ENCODE measurements at regions not wholly inside any gene's neighbourhood (a gene's known extent, or its start where the extent isn't known, plus 50 kb on each side); places are given as distances from the start of the nearest gene placed in this dataset.

DNA sequence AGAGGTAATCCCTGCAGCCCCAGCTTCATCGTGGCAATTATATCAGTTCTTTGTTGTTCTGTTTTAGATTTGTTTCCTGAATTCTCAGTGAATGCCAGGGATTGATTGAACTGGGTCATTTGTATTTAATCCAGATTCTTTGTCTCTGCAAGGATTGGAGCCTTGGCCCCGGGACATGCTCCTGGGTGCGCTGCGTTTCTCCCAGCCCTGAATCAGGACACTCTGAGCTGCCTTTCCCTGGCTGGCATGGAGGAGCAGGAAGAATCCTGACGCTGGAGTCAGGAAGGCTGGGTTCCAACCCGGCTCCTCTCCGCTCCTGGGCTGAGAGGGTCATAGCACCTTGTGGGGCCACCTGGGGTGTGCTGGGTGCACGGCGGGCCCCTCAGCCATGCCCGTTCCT is 545.6 kb downstream of the QKI start:
- in situ Hi-C loops (cut with MboI; ENCODE audit: low pct_unique_long_range_greater_than_20kb in 2 of 9, low sequenced_read_pairs in 9 of 9, unreplicated experiment in 9 of 9): loop anchor here in 2 of 9 experiments (25.0 kb wide), 2 partner anchors 498 to 523 kb away; no protein-coding TSS in a partner anchor
- Histone ChIP-seq H3K4me3 (no peak overlapping the region), H3K4me1 (replicated peaks in 1 of 2) (peaks cover 33 to 39% of the 10 kb centered on the region in 2 donors), H3K27ac (no peak overlapping the region)
- WGBS, 10 experiments: 80 to 94% (median 86%) methylated on average over 3 to 5 of the region's 10 CpGs; no CpG with 5 or more reads in 6 of the 10 experiments
- no peak for ATAC-seq (replicated peaks in 6 of 8)

DNA sequence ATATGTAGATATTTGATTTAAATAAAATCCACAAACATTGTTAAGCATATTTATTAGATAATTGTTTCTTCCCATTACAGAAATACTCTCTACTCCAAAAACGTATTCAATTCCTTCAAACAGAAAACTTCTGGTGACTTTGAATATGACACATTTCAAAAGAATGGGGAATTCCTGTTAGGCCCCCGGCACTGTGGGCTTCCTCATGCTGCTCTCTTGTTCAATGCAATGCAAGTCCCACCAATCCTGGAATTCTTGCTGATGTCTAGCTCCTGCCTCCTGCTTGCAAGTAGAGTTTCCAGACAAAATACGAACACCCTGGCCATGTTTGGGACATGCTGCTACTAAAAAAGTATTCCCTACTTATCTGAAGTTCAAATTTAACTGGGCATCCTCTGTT is 544.1 kb downstream of the QKI start:
- peak in 1 of 8 experiments; percentile 80 for ATAC-seq (replicated peaks in 6 of 8)
- WGBS, 10 experiments: 0 to 100% (median 43%) methylated on average over 1 to 3 of the region's 3 CpGs; no CpG with 5 or more reads in 1 of the 10 experiments
- peaks cover 28 to 32% of the 10 kb centered on the region in 2 donors for H3K4me1 ChIP-seq (replicated peaks in 1 of 2)
- H3K27ac ChIP-seq: no peak overlapping the region
- in situ Hi-C loops (cut with MboI; ENCODE audit: low pct_unique_long_range_greater_than_20kb in 2 of 9, low sequenced_read_pairs in 9 of 9, unreplicated experiment in 9 of 9): loop anchor here in 3 of 9 experiments (10.0 to 25.0 kb wide), 3 partner anchors 496 to 534 kb away; no protein-coding TSS in a partner anchor
- H3K4me3 ChIP-seq: no peak overlapping the region

DNA sequence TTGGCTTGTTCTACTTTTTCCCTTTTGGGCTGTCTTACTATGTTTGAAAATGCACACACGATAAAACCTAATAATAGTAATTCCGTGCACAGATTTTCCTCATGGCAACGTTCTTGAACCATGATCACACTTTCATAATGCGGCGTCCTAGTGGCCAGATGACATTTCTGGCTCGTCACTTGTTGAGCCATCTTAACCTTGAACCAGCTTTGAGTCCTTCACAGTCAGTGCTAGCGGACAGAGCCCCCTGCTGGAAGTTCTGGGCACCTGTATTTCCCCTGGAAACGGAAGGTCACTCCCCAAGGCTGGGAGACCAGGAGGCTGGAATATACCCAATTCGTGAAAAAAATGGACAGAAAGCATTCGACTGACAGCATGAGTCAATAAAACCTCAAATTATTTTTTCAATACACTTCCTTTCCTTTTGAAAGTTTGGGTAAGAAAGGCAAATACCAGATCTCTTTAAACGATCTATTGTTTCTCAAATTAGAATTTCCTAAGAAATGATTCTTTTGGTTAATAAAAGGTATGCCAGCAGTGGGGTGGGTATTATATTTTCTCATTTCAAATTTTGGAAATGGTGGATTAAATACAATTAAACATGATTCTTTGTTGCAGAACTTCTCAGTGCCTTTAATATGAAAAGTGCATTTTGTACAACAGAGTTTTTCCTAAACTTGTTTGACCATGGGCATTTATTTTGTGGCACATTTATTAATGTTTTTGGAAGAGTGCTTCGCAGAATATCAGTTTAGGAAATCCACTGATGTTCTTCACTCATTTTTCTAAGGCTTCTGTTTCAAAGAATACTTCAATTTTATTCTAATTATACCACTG is 542.3 kb downstream of the QKI start:
- ATAC-seq (replicated peaks in 6 of 8): peak in 5 of 8 experiments; percentile 46 to 85 (median 60)
- in situ Hi-C loops (cut with MboI; ENCODE audit: low pct_unique_long_range_greater_than_20kb in 2 of 9, low sequenced_read_pairs in 9 of 9, unreplicated experiment in 9 of 9): loop anchor here in 3 of 9 experiments (10.0 to 25.0 kb wide), 3 partner anchors 494 to 532 kb away; no protein-coding TSS in a partner anchor
- no peak overlapping the region for H3K4me3 ChIP-seq
- H3K27ac ChIP-seq: no peak overlapping the region
- peaks cover 15 to 28% of the 10 kb centered on the region in 2 donors for H3K4me1 ChIP-seq (replicated peaks in 1 of 2)
- 8 to 82% (median 38%) methylated on average over 5 to 12 of the region's 12 CpGs; no CpG with 5 or more reads in 1 of the 10 experiments for WGBS, 10 experiments

DNA sequence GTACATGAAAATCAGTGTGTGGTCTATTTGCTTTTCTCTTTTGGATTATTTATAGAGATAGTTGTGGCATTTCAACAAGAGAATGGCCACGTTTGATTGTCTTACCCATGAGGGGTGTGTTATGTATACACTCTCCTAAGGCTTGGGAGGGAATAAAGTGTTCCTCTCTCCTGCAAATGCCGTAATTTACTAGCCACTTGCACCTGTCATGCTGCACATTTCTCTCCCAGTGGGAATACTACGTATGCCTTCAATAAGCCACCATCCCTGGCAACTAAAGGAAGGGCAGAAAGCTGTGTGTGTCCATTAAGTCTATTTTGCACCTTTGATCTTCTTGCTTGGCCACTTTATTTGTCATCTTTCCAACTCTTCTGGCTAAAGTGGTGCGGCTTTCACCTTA is 541.2 kb downstream of the QKI start:
- in situ Hi-C loops (cut with MboI; ENCODE audit: low pct_unique_long_range_greater_than_20kb in 2 of 9, low sequenced_read_pairs in 9 of 9, unreplicated experiment in 9 of 9): loop anchor here in 3 of 9 experiments (10.0 to 25.0 kb wide), 3 partner anchors 493 to 531 kb away; no protein-coding TSS in a partner anchor
- 40 to 100% (median 76%) methylated on average over 1 to 4 of the region's 4 CpGs for WGBS, 10 experiments
- H3K4me3 ChIP-seq: no peak overlapping the region
- H3K4me1 ChIP-seq (replicated peaks in 1 of 2): peaks cover 15 to 28% of the 10 kb centered on the region in 2 donors
- ATAC-seq (replicated peaks in 6 of 8): peak in 5 of 8 experiments; percentile 54 to 84 (median 63)
- H3K27ac ChIP-seq: no peak overlapping the region

DNA sequence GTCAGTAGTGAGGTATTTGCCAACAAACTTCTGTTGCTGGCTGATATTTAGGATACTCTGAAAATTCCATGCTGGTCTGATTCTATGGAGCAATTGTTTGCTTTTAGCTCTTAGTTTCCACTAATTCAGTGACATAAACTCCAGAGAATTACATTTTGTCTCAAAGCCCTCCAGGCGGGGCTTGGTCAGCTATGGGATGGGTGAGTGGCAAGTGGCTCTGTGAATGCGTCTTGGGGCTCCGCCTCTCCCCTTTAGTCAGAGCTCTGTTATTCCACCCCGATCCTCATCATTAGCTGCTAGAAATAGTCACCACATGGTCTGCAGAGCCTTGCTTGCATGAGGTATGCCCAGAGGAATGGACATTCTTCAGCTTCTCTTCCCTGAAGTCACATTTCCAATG is 540.6 kb downstream of the QKI start:
- peaks cover 15 to 28% of the 10 kb centered on the region in 2 donors for H3K4me1 ChIP-seq (replicated peaks in 1 of 2)
- in situ Hi-C loops (cut with MboI; ENCODE audit: low pct_unique_long_range_greater_than_20kb in 2 of 9, low sequenced_read_pairs in 9 of 9, unreplicated experiment in 9 of 9): loop anchor here in 3 of 9 experiments (10.0 to 25.0 kb wide), 3 partner anchors 493 to 530 kb away; no protein-coding TSS in a partner anchor

DNA sequence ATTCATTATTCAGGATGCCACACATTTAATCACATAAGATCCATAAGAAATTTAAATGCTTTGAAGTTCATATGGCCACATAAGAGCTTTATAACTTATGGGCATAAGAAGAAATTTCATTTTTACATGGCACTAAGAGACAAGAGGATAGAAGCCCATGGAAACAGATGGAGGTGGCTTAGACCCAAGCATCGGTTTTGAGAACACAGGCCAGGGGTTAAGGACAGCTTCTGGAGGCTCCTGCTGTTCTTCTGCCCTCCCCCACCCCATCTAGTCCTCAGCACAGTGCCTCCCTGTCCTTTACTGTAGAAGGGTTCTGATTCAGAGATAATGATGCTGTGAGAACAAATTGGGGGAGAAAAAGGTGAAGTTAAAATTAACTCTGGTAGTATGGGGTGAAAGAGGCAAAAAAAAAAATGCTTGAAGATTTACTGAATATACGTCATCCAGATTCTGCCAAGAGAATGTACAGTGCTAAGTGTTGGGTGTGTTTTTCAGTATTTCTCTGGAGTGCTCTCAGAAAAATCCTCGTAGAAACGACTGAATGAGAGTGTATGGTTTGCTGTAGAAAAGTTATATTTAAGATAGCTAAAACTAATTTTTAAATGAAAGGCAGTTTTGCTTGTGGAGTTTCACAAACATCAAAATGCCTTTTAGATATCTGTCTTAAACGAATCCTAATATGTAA is 539.7 kb downstream of the QKI start:
- WGBS, 10 experiments: 61 to 94% (median 83%) methylated on average over 1 to 5 of the region's 5 CpGs
- in situ Hi-C loops (cut with MboI; ENCODE audit: low pct_unique_long_range_greater_than_20kb in 2 of 9, low sequenced_read_pairs in 9 of 9, unreplicated experiment in 9 of 9): loop anchor here in 3 of 9 experiments (10.0 to 25.0 kb wide), 3 partner anchors 492 to 529 kb away; no protein-coding TSS in a partner anchor
- Histone ChIP-seq H3K27ac (no peak overlapping the region), H3K4me1 (replicated peaks in 1 of 2) (peaks cover 15 to 28% of the 10 kb centered on the region in 2 donors), H3K4me3 (no peak overlapping the region)
- ATAC-seq (replicated peaks in 6 of 8): no peak

More for the DNA sequence above, 540.6 kb downstream of the QKI start:
- peak; percentile 39 to 97 (median 68) for ATAC-seq (replicated peaks in 6 of 8)
- WGBS, 10 experiments: 82 to 100% (median 89%) methylated on average over 1 to 4 of the region's 4 CpGs; no CpG with 5 or more reads in 6 of the 10 experiments
- no peak overlapping the region for H3K4me3 ChIP-seq
- H3K27ac ChIP-seq: no peak overlapping the region

DNA sequence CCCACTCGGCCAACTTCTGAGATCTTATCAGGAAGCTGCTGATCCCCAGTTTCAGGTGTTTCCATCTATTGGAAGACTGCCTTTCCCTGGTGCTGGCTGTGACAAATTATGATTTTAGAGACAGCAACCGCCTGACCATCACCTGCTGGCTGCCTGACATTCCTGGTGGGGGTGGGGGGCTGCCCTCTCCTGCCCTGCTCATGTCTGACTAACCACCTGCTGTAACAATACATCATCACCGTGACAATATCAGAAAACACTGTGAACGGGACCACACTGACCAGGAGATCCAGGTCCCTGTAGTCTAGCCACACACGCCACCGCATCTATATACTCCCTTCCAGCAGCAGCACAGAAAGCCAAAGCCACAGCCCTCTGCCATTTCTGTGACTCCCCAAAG is 537.5 kb downstream of the QKI start:
- H3K27ac ChIP-seq: no peak overlapping the region
- ATAC-seq (replicated peaks in 6 of 8): peak in 5 of 8 experiments; percentile 38 to 88 (median 52)
- WGBS, 10 experiments: 67 to 100% (median 100%) methylated on average over 1 to 5 of the region's 6 CpGs; no CpG with 5 or more reads in 3 of the 10 experiments
- in situ Hi-C loops (cut with MboI; ENCODE audit: low pct_unique_long_range_greater_than_20kb in 2 of 9, low sequenced_read_pairs in 9 of 9, unreplicated experiment in 9 of 9): loop anchor here in 3 of 9 experiments (10.0 to 25.0 kb wide), 3 partner anchors 490 to 527 kb away; no protein-coding TSS in a partner anchor
- peaks cover 14 to 27% of the 10 kb centered on the region in 2 donors for H3K4me1 ChIP-seq (replicated peaks in 1 of 2)
- no peak overlapping the region for H3K4me3 ChIP-seq

DNA sequence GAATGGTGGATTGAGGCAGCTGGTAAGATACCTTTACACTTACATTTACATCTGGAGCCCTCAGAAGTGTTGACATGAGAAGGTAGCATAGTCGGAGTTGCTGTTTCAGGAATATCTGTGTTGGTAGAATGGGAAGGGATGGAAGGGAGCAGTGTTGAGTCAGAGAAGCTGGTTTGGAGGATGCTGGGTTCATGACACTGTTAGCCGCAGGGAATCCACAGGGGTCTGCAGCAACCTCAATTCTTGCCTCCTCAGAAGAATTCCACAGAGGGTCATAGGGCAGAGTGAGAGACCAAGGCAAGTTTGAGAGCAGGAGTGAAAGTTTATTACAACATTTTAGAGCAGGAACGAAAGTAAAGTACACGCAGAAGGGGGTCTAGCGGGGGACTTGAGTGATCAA is 536.8 kb downstream of the QKI start:
- in situ Hi-C loops (cut with MboI; ENCODE audit: low pct_unique_long_range_greater_than_20kb in 2 of 9, low sequenced_read_pairs in 9 of 9, unreplicated experiment in 9 of 9): loop anchor here in 3 of 9 experiments (10.0 to 25.0 kb wide), 3 partner anchors 489 to 527 kb away; no protein-coding TSS in a partner anchor
- ATAC-seq (replicated peaks in 6 of 8): no peak
- no peak overlapping the region for H3K27ac ChIP-seq
- H3K4me1 ChIP-seq (replicated peaks in 1 of 2): peaks cover 20 to 32% of the 10 kb centered on the region in 2 donors
- 94 to 100% (median 100%) methylated on average over 1 to 4 of the region's 5 CpGs; no CpG with 5 or more reads in 3 of the 10 experiments for WGBS, 10 experiments
- no peak overlapping the region for H3K4me3 ChIP-seq

DNA sequence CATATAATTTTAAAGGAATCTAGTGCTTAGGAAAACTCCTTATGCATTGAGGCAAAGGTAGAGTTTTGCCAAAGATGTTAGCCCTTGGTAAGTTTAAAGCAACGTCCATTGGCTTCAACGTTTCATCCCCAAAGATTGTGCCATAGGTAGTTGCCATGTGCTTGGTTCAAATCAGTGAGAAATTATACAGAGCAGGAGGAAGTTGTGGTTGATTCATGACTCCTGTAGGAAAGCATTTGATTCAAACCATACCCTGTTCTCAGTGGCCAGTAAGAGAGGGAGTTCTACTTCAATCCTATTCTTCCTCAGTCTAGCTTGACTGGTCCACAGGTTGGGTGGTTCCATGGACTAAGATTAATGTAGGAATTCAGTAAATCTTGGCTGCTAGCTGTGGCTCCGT is 535.6 kb downstream of the QKI start:
- no peak overlapping the region for H3K27ac ChIP-seq
- 62 to 100% (median 87%) methylated on average over 2 to 3 of the region's 3 CpGs; no CpG with 5 or more reads in 2 of the 10 experiments for WGBS, 10 experiments
- in situ Hi-C loops (cut with MboI; ENCODE audit: low pct_unique_long_range_greater_than_20kb in 2 of 9, low sequenced_read_pairs in 9 of 9, unreplicated experiment in 9 of 9): loop anchor here in 3 of 9 experiments (10.0 to 25.0 kb wide), 3 partner anchors 488 to 525 kb away; no protein-coding TSS in a partner anchor

DNA sequence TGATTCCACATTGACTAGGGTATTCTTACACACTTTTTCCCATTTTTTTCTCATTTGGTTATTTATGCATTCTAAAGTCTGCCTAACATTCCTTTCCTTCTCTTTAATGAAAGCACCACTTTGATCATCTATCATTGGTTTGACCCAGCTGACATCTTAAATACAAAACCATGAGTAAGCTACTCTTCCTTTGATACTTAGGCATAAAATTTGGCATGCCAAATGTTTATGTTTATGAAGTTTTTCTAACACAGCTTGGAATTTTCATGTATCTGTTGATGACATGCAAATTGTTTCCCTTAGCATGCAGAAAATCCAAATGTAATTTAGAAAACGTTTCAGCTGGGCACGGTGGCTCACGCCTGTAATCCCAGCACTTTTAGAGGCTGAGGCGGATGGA is 534.9 kb downstream of the QKI start:
- WGBS, 10 experiments: 20 to 100% (median 75%) methylated on average over 1 to 4 of the region's 4 CpGs; no CpG with 5 or more reads in 2 of the 10 experiments
- peak in 3 of 8 experiments; percentile 84 to 86 (median 84) for ATAC-seq (replicated peaks in 6 of 8)
- H3K4me3 ChIP-seq: no peak overlapping the region
- H3K27ac ChIP-seq: no peak overlapping the region
- peaks cover 30 to 35% of the 10 kb centered on the region in 2 donors for H3K4me1 ChIP-seq (replicated peaks in 1 of 2)
- in situ Hi-C loops (cut with MboI; ENCODE audit: low pct_unique_long_range_greater_than_20kb in 2 of 9, low sequenced_read_pairs in 9 of 9, unreplicated experiment in 9 of 9): no loop called here

More for the DNA sequence above, 535.6 kb downstream of the QKI start:
- ATAC-seq (replicated peaks in 6 of 8): no peak
- H3K4me1 ChIP-seq (replicated peaks in 1 of 2): peaks cover 23 to 34% of the 10 kb centered on the region in 2 donors
- H3K4me3 ChIP-seq: no peak overlapping the region

DNA sequence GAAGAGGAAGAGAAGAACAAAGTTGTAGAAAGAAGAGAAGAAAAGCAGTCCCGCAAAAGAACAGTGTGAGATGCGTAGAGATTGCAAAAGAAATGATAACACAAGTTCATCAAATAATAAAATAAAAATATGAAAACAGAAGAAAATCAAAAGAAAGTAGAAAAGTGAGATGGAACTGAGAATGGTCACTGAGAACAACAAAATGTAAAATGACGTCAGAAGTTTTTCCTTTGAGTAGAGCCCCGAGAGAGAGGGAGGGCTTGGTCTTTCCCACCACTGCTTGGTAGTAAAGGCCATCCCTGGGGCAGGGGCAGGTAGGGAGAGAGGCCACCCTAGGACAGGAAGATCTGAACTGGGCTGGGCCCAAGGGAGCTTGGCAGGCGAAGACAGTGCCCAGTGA is 533.7 kb downstream of the QKI start:
- Histone ChIP-seq H3K4me1 (replicated peaks in 1 of 2) (peaks cover 41 to 42% of the 10 kb centered on the region in 2 donors), H3K27ac (no peak overlapping the region), H3K4me3 (no peak overlapping the region)
- ATAC-seq (replicated peaks in 6 of 8): no peak
- 46 to 100% (median 92%) methylated on average over 1 to 5 of the region's 5 CpGs for WGBS, 10 experiments
- in situ Hi-C loops (cut with MboI; ENCODE audit: low pct_unique_long_range_greater_than_20kb in 2 of 9, low sequenced_read_pairs in 9 of 9, unreplicated experiment in 9 of 9): no loop called here

DNA sequence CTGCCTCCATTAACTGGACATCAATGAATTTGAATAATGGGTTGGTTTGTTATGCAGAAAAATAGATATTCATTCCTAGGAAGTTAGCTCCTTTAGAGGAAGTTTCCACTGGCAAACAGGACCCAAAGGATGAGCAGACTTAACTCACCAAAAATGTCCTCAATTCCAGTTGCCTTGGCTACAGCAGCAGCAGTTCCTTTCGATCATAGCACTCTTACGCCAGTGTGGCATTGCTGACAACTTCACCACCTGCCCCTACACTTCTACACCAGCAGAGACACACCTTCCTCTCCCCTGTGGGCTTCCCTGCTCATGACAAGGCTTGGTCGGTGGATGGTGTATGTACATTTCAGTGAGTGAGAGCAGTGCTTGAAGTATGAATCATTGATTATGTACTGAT is 532.8 kb downstream of the QKI start:
- 67 to 100% (median 87%) methylated on average over 1 to 3 of the region's 3 CpGs; no CpG with 5 or more reads in 3 of the 10 experiments for WGBS, 10 experiments
- in situ Hi-C loops (cut with MboI; ENCODE audit: low pct_unique_long_range_greater_than_20kb in 2 of 9, low sequenced_read_pairs in 9 of 9, unreplicated experiment in 9 of 9): no loop called here
- no peak overlapping the region for H3K27ac ChIP-seq
- no peak overlapping the region for H3K4me3 ChIP-seq
- peaks cover 41 to 52% of the 10 kb centered on the region in 2 donors for H3K4me1 ChIP-seq (replicated peaks in 1 of 2)
- peak in 1 of 8 experiments; percentile 13 for ATAC-seq (replicated peaks in 6 of 8)
